IPS-18a (cell line): ENCODE measurements at regions not wholly inside any gene's neighbourhood (a gene's known extent, or its start where the extent isn't known, plus 50 kb on each side); places are given as distances from the start of the nearest gene placed in this dataset.

Experiments used
- H3K27ac ChIP-seq: one replicate; pipeline ENCODE4 v1.5.1; 2013; ENCODE audit warnings: low read length
- H3K27me3 ChIP-seq: one replicate; pipeline ENCODE4 v1.6.1; 2013; ENCODE audit warnings: mild to moderate bottlenecking, low read length; ENCODE audit not compliant: control insufficient read depth, insufficient read depth
- H3K36me3 ChIP-seq: one replicate; pipeline ENCODE4 v1.6.1; 2013; ENCODE audit warnings: low read depth, low read length; ENCODE audit not compliant: control insufficient read depth
- H3K4me1 ChIP-seq: one replicate; pipeline ENCODE4 v1.6.1; 2013; ENCODE audit warnings: low read depth, low read length; ENCODE audit not compliant: control insufficient read depth
- H3K4me3 ChIP-seq: one replicate; pipeline ENCODE4 v1.5.1; 2013; ENCODE audit warnings: low read length
- H3K9ac ChIP-seq: one replicate; pipeline ENCODE4 v1.6.1; 2013; ENCODE audit warnings: mild to moderate bottlenecking, low read length, moderate library complexity
- H3K9me3 ChIP-seq: one replicate; pipeline ENCODE4 v1.6.1; 2013; ENCODE audit warnings: low read depth, low read length; ENCODE audit not compliant: control insufficient read depth

- Histone ChIP-seq H3K9me3 (peaks cover 3% of the 10 kb centered on the region), H3K4me3 (no peak overlapping the region), H3K9ac (no peak overlapping the region), H3K27me3 (no peaks in the 10 kb centered on the region), H3K27ac (no peak overlapping the region), H3K4me1 (no peaks in the 10 kb centered on the region), H3K36me3 (no peaks in the 10 kb centered on the region)
Observed at GRCh38 chrX:129249563-129249962, 273.7 kb downstream of the SMARCA1 start.

DNA sequence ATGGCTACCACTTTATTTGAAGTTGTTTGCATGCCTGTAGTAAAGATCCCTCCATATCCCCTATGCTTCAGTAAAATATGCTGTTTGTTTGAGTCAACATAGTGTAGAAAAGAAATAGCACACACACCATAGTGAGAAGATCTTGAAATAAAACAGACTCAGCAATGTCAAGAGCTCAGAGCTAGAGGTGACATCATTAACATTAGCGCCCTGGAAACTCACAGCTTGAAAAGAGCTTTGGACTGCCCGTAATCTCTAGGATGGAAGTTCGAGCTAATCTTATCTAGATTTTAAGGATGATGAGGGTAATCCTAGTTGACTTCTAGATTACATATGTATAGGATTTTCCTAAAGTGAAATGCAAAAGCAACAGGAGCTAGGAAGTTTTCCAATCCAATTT is 275.6 kb downstream of the SMARCA1 start:
- Histone ChIP-seq H3K9ac (no peak overlapping the region), H3K4me1 (no peaks in the 10 kb centered on the region), H3K9me3 (peaks cover 3% of the 10 kb centered on the region), H3K4me3 (no peak overlapping the region), H3K27ac (no peak overlapping the region), H3K36me3 (no peaks in the 10 kb centered on the region), H3K27me3 (no peaks in the 10 kb centered on the region)

DNA sequence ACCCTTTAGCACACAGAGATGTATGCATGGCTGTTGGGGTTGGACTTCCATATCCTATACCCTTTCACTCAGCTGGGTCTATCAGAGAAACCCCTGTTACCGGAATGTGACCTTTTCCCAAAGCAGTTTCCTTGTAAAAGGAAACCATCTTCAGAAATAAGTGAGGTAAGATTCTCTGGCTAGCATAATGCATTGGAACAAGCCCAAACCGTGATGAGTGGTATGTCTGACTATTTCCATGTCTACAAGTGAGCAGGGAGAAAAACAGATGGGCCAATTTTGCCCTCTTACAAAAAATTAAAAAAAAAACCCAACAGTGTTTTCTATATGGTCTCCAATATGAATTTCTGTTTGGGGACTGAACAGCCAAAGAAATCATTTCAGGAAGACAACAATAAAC is 283.9 kb downstream of the SMARCA1 start:
- no peaks in the 10 kb centered on the region for H3K36me3 ChIP-seq
- H3K9me3 ChIP-seq, result peaks cover 8% of the 10 kb centered on the region
- H3K9ac ChIP-seq, result no peak overlapping the region
- no peak overlapping the region for H3K4me3 ChIP-seq
- H3K27me3 ChIP-seq, result no peaks in the 10 kb centered on the region
- no peaks in the 10 kb centered on the region for H3K4me1 ChIP-seq
- no peak overlapping the region for H3K27ac ChIP-seq

- Histone ChIP-seq H3K9ac (no peak overlapping the region), H3K27ac (no peak overlapping the region), H3K27me3 (no peaks in the 10 kb centered on the region), H3K4me3 (no peak overlapping the region), H3K36me3 (no peaks in the 10 kb centered on the region), H3K9me3 (peaks cover 10% of the 10 kb centered on the region), H3K4me1 (no peaks in the 10 kb centered on the region)
Observed at GRCh38 chrX:129238011-129238410, 285.3 kb downstream of the SMARCA1 start.

- Histone ChIP-seq H3K27me3 (no peaks in the 10 kb centered on the region), H3K9me3 (peaks cover 20% of the 10 kb centered on the region), H3K4me3 (no peak overlapping the region), H3K36me3 (no peaks in the 10 kb centered on the region), H3K4me1 (no peaks in the 10 kb centered on the region), H3K27ac (no peak overlapping the region), H3K9ac (no peak overlapping the region)
Observed at GRCh38 chrX:129235903-129236302, 287.4 kb downstream of the SMARCA1 start.

- H3K4me3 ChIP-seq, result no peak overlapping the region
- no peaks in the 10 kb centered on the region for H3K27me3 ChIP-seq
- peaks cover 17% of the 10 kb centered on the region for H3K9me3 ChIP-seq
- H3K36me3 ChIP-seq, result no peaks in the 10 kb centered on the region
- H3K4me1 ChIP-seq, result no peaks in the 10 kb centered on the region
- no peak overlapping the region for H3K9ac ChIP-seq
- no peak overlapping the region for H3K27ac ChIP-seq
Observed at GRCh38 chrX:129233786-129234185, 289.5 kb downstream of the SMARCA1 start.

DNA sequence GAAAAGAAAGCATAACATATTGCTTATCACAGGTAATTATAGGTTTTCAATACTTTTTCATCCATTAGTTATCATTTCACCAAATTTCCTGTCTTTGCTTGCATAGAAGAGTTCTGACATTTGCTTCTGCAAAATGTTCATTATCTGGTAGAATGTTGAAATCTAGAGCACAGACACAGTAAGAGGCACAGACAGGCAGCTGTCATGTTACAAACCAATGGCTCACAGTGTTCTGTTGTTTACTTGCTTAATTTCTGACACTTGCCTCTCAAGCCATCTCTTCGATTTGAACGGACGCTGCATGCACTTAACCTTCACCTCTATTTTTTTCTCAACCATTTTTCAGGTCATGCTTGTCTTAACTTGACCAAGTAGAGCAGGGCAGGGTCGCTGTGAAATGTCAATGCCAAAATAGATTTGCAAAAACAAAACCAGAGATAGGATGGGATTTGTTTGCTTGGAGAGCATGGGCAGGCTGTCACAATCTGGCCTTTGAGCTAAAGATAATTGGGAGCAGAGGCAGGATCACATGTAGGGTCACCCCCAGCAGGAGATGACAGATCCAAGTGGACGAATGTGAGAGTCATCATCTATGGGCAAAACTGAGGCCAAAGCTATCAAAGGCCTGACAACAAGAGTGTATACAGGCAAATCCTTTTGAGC is 292.3 kb downstream of the SMARCA1 start:
- no peak overlapping the region for H3K4me3 ChIP-seq
- H3K36me3 ChIP-seq, result no peaks in the 10 kb centered on the region
- H3K27ac ChIP-seq, result no peak overlapping the region
- no peak overlapping the region for H3K9ac ChIP-seq
- no peaks in the 10 kb centered on the region for H3K4me1 ChIP-seq
- H3K9me3 ChIP-seq, result peaks cover 18% of the 10 kb centered on the region
- no peaks in the 10 kb centered on the region for H3K27me3 ChIP-seq

GRCh38 chrX:129230168-129230567 is 293.1 kb downstream of the SMARCA1 start:
- Histone ChIP-seq H3K9me3 (peaks cover 18% of the 10 kb centered on the region), H3K27me3 (no peaks in the 10 kb centered on the region), H3K9ac (no peak overlapping the region), H3K4me3 (no peak overlapping the region), H3K4me1 (no peaks in the 10 kb centered on the region), H3K27ac (no peak overlapping the region), H3K36me3 (no peaks in the 10 kb centered on the region)

DNA sequence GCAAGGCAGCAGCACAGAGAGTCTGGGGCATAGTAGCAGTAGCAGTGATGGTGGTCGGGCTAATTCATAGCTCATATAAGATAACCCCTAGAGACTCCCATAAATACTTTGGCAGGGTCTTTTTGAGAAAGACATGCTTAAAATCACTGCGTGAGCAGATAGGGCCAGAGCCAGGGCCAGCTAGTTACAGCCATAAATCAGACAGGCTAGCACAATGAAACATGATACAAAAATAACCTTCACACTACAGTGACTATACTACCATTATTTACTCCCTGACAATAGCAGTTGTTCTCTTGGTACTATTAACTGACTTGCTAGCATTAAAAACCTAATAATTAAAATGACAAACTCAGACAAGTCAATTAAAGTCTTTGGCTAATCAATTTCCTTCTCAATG is 295.9 kb downstream of the SMARCA1 start:
- Histone ChIP-seq H3K36me3 (no peaks in the 10 kb centered on the region), H3K27me3 (no peaks in the 10 kb centered on the region), H3K4me3 (no peak overlapping the region), H3K9me3 (peaks cover 23% of the 10 kb centered on the region), H3K9ac (no peak overlapping the region), H3K27ac (no peak overlapping the region), H3K4me1 (no peaks in the 10 kb centered on the region)

- peaks cover 5% of the 10 kb centered on the region for H3K4me1 ChIP-seq
- H3K9ac ChIP-seq, result no peak overlapping the region
- H3K27ac ChIP-seq, result no peak overlapping the region
- H3K27me3 ChIP-seq, result no peaks in the 10 kb centered on the region
- H3K4me3 ChIP-seq, result no peak overlapping the region
- H3K36me3 ChIP-seq, result no peaks in the 10 kb centered on the region
- H3K9me3 ChIP-seq, result peaks cover 3% of the 10 kb centered on the region
Observed at GRCh38 chrX:129193357-129193756, 329.9 kb downstream of the SMARCA1 start.

- Histone ChIP-seq H3K9me3 (peaks cover 3% of the 10 kb centered on the region), H3K4me1 (peaks cover 5% of the 10 kb centered on the region), H3K36me3 (no peaks in the 10 kb centered on the region), H3K27me3 (no peaks in the 10 kb centered on the region), H3K27ac (no peak overlapping the region), H3K4me3 (no peak overlapping the region), H3K9ac (no peak overlapping the region)
Observed at GRCh38 chrX:129188231-129188630, 335.1 kb downstream of the SMARCA1 start.

GRCh38 chrX:129176710-129177109 is 346.6 kb downstream of the SMARCA1 start:
- Histone ChIP-seq H3K4me3 (no peak overlapping the region), H3K9ac (no peak overlapping the region), H3K4me1 (no peaks in the 10 kb centered on the region), H3K9me3 (peaks cover 27% of the 10 kb centered on the region), H3K27ac (no peak overlapping the region), H3K27me3 (no peaks in the 10 kb centered on the region), H3K36me3 (no peaks in the 10 kb centered on the region)
